SH-SY5Y (cell line): ENCODE measurements at regions not wholly inside any gene's neighbourhood (a gene's known extent, or its start where the extent isn't known, plus 50 kb on each side); places are given as distances from the start of the nearest gene placed in this dataset.

Experiments used
- GATA2 ChIP-seq: IDR thresholded peaks from 2 replicates; pipeline ENCODE4 v1.6.1; 2011; ENCODE audit warnings: mild to moderate bottlenecking, low read depth, low read length
- GATA3 ChIP-seq: IDR thresholded peaks from 2 replicates; pipeline ENCODE4 v1.6.1; 2011; ENCODE audit warnings: low read depth, mild to moderate bottlenecking, low read length, moderate library complexity

- TF ChIP-seq GATA3 (no peak), GATA2 (no peak)
Measured at GRCh38 chr10:29730458-29730857, 95.7 kb upstream of the SVIL start.
